ENCODE measurements at regions not wholly inside any gene's neighbourhood (a gene's known extent, or its start where the extent isn't known, plus 50 kb on each side); places are given as distances from the start of the nearest gene placed in this dataset.
"Not testable (repeated sequence)": the region's sequence is repeated elsewhere in the genome, so short reads cannot be mapped to it uniquely, and the experiment has no call there.

- no peak for DNase-seq (ENCODE audit: low spot score)
Measured at GRCh38 chr21:19400223-19400770, 996.7 kb upstream of the TMPRSS15 start.

- DNase-seq (ENCODE audit: low spot score), result no peak
Measured at GRCh38 chr21:19402870-19403269, 999.3 kb upstream of the TMPRSS15 start.

- no peak for DNase-seq (ENCODE audit: low spot score)
Measured at GRCh38 chr21:19405326-19405725, 1001.7 kb upstream of the TMPRSS15 start.

GRCh38 chr21:19420565-19420964 is 1017.0 kb upstream of the TMPRSS15 start:
- no peak for DNase-seq (ENCODE audit: low spot score)

- DNase-seq (ENCODE audit: low spot score), result no peak
Measured at GRCh38 chr21:19433623-19434022, 1030.0 kb upstream of the TMPRSS15 start.

GRCh38 chr21:19440792-19441655 is 1037.4 kb upstream of the TMPRSS15 start:
- no peak for DNase-seq (ENCODE audit: low spot score)

GRCh38 chr21:19458295-19458694 is 1054.7 kb upstream of the TMPRSS15 start:
- no peak for DNase-seq (ENCODE audit: low spot score)

GRCh38 chr21:19461481-19462205 is 1058.1 kb upstream of the TMPRSS15 start:
- no peak for DNase-seq (ENCODE audit: low spot score)

GRCh38 chr21:19463966-19464365 is 1060.4 kb upstream of the TMPRSS15 start:
- no peak for DNase-seq (ENCODE audit: low spot score)

- no peak for DNase-seq (ENCODE audit: low spot score)
Measured at GRCh38 chr21:19468991-19469715, 1065.6 kb upstream of the TMPRSS15 start.

GRCh38 chr21:19475525-19475924 is 1071.9 kb upstream of the TMPRSS15 start:
- DNase-seq (ENCODE audit: low spot score), result no peak

- no peak for DNase-seq (ENCODE audit: low spot score)
Measured at GRCh38 chr21:19489930-19490329, 1086.3 kb upstream of the TMPRSS15 start.

- DNase-seq (ENCODE audit: low spot score), result no peak
Measured at GRCh38 chr21:19490481-19490880, 1086.9 kb upstream of the TMPRSS15 start.

- DNase-seq (ENCODE audit: low spot score), result not testable (repeated sequence)
Measured at GRCh38 chr21:19493437-19494241, 1090.1 kb upstream of the TMPRSS15 start.

GRCh38 chr21:19501115-19501514 is 1097.5 kb upstream of the TMPRSS15 start:
- no peak for DNase-seq (ENCODE audit: low spot score)

GRCh38 chr21:19507682-19508260 is 1104.2 kb upstream of the TMPRSS15 start:
- no peak for DNase-seq (ENCODE audit: low spot score)

- DNase-seq (ENCODE audit: low spot score), result no peak
Measured at GRCh38 chr21:19508442-19508841, 1104.9 kb upstream of the TMPRSS15 start.

- DNase-seq (ENCODE audit: low spot score), result no peak
Measured at GRCh38 chr21:19508844-19509243, 1105.3 kb upstream of the TMPRSS15 start.

GRCh38 chr21:19510057-19510456 is 1106.5 kb upstream of the TMPRSS15 start:
- DNase-seq (ENCODE audit: low spot score), result no peak

- DNase-seq (ENCODE audit: low spot score), result no peak
Measured at GRCh38 chr21:19510653-19511052, 1107.1 kb upstream of the TMPRSS15 start.

- no peak for DNase-seq (ENCODE audit: low spot score)
Measured at GRCh38 chr21:19522381-19522780, 1118.8 kb upstream of the TMPRSS15 start.

Measured in HuH-7.5 (cell line).